CD4-positive, alpha-beta T cell treated with Interleukin-17A for 1 hour (primary cell): ENCODE measurements at regions not wholly inside any gene's neighbourhood (a gene's known extent, or its start where the extent isn't known, plus 50 kb on each side); places are given as distances from the start of the nearest gene placed in this dataset.
"Not testable (repeated sequence)": the region's sequence is repeated elsewhere in the genome, so short reads cannot be mapped to it uniquely, and the experiment has no call there.

Experiments
- DNase-seq: peaks from one replicate; pipeline ENCODE4 v3.0.0-alpha.2; 2020

DNA sequence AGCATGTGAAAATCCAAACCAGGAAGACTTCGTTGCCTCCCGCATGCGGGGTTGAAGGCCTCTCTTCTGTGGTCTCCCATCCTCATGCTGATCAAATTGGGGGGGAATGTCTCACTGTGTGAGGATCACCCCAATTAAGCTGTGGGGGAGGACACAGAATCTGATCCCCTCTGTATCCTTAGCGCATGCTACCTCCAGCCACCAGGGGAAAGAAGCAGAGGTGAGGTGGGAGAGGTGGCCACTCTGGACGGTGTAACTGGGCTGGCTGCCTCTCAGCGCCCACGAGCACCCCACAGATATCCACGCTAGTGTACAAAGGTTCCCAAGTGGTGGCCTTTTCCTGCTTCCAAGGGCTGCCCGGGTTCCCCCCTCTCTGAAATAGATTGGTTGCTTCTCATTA is 177.6 kb upstream of the PLGLB1 start:
- DNase-seq = not testable (repeated sequence)

DNA sequence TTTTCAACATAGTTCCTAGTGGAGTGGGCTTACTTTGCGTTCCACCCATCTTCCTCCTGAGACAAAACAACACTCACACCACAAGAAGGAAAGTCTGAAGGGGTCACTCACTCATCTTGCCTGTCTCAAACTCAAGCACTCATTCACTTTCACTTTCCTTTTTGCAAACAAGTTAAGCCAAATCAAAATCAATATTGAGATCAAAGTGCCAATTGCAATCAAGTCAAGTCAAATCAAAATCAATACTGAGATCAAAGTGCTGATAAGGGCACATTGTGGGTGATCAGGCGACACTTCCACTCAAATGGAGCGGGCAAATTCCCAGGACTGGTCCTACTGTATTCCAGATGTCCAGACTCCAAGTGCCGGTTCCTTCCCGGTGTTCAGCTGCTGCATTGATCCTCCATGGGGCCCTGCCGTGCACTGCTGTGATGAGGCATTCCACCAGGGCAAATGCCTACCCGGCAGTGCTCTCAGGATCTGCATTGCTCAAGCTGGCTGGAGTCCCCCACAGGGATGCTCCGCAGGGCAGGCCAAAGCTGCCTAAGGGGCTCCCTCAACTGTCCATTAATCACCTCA is 183.0 kb upstream of the PLGLB1 start:
- not testable (repeated sequence) for DNase-seq

DNA sequence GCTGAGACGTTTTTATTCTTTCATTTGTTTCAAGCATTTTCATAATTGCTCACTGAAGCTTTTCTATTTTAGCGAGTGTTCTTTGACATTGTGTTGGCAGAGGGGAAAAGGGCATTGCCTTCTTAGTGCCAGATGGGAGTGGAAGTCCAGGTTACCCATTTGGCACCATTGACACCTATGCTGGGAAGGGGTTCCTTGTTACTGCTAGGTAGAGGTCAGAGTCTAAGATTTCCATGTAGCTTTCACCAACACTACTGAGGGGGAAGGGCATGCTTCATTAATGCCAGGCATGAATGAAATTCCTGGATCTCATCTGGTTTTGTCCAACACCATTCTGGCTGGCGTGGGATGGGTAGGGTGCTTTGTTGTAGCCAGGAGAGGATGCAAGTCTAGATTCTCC is 191.3 kb upstream of the PLGLB1 start:
- DNase-seq = not testable (repeated sequence)

DNA sequence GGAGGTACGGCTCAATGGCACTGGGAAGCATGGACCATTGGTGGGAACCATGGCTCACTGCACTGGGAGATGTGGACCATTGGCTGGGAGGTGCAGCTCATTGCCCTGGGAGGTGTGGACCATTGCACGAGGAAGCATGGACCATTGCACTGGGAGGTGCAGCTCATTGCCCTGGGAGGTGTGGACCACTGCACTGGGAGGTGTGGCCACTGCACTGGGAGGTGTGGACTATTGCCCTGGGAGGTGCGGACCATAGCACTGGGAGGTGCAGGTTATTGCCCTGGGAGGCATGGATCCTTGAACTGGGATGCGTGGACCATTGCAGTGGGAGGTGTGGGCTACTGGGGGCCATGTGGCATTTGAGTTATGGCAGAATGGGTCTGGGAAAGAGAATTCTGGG is 195.4 kb upstream of the PLGLB1 start:
- DNase-seq = not testable (repeated sequence)

DNA sequence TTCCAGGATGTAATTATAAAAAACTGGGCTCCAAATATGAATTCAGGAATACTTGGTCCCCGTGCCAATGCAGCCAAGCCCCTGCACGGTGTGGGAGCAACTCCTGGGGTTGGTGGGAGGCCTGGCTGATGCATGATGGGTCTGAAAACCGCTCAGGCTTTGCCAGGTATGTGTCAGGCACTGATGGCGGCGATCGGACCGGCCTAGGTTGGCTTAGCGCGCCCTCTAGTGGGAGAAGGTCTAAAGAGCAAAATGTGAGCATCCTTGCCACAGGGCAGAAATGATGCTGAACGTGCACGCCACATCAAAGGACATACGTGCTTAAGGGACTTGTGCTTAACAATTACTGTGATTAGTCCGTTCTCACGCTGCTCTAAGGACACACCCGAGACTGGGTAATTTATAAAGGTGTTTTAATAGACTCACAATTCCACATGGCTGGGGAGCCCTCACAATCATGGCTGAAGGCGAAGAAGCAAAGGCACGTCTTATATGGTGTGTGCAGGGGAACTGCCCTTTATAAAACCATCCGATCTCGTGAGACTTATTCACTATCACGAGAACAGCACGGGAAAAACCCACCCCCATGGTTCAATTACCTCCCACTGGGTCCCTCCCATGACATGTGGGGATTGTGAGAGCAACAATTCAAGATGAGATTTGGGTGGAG is 196.2 kb upstream of the PLGLB1 start:
- peak; percentile 10 for DNase-seq

DNA sequence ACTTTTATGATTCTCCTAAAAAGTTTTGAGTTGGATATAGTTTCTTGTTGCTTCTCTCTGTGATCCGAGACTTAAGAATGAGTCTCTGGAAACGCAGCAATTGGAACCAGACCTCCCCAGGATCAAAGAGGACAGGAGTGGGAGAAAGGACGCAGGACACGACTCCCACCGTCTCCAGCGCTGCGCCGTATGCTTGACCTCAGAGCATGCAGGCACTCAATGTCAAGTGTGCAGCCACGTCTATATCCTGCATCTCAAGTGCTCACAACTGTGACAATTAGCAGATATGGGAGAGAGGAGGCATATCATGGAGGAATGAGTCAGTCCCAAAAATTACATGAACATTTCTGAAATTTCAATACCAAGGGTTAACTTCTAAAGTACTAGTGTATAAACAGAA is 199.0 kb upstream of the PLGLB1 start:
- not testable (repeated sequence) for DNase-seq

DNA sequence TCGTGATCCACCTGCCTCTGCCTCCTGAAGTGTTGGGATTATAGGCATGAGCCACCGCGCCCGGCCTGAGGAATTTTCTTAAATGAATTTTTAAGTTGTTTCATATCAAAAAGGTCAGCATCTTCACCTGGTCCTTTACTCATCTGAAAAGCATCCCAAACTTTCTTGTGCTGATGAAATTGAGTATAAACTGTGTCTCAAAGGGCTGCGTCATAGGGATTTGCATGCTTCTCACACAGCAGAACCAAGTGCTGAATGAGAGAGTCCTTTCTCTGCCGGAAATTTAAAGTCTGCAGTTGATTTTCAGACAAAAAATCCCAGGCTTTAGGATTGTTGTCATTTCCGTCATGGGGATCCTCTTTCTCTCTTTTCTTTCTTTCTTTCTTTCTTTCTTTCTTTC is 200.5 kb upstream of the PLGLB1 start:
- not testable (repeated sequence) for DNase-seq

DNA sequence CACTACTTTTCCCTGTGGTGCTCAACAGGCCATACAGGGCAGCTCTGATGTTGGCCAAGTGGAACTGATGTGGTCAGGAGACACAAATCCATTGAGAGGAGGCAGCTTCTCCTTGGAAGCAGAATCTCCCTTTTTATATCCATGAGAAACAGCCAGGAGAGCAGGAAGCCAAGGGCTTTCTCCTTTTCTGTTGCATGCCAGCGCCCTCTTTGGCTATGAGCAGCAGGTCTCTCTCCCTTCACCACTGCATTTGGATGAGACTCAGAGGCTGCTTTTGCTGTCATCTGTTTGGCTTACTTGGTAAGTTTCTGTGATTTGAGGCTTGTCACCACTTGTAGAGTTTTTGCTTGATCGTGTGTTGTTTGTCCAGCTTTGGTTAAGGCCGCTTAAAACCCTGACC is 202.2 kb upstream of the PLGLB1 start:
- not testable (repeated sequence) for DNase-seq

DNA sequence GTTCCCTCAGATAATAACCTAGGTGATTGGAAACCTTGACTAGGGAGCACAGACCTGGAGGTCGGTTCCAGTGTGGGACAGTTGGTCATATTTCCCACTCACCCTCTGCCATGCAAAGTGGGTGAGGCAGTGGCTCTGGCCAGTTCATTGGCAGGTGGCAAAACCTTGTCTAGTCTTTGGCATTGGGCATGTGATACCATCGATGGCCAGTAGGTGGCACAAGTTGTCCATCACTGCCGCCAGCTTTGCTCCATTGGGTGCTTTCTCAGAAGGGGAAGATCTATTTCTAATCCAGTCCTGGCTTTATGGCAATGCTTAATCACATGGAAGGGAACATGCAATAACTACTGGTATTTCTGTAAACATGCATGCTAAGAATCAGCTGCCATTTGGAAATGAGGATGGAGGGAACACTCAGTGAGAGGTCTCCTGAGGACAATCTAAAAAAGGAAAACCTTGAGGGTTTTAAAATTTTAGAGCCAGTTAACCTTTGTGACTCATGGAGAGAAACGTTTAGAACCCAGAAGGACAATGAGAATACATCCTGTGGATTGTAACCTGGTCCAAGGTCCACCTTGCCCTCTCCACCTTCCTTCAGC is 207.5 kb upstream of the PLGLB1 start:
- peak; percentile 25 for DNase-seq

DNA sequence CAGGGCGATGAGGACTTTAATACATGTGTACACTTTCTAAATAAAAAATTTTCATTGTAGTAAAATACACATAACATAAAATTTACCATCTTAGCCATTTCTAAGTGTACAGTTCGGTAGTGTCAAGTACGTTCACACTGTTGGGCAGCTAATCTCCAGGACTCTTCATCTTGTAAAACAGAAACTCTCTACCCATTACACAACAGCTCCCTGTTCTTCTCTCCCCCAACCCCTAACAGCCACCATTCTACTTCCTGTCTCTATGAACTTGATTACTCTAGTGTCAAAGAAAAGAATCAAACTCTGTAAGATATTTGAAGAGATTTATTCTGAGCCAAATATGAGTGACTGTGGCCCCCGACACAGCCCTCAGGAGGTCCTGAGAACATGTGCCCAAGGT is 208.3 kb upstream of the PLGLB1 start:
- not testable (repeated sequence) for DNase-seq

DNA sequence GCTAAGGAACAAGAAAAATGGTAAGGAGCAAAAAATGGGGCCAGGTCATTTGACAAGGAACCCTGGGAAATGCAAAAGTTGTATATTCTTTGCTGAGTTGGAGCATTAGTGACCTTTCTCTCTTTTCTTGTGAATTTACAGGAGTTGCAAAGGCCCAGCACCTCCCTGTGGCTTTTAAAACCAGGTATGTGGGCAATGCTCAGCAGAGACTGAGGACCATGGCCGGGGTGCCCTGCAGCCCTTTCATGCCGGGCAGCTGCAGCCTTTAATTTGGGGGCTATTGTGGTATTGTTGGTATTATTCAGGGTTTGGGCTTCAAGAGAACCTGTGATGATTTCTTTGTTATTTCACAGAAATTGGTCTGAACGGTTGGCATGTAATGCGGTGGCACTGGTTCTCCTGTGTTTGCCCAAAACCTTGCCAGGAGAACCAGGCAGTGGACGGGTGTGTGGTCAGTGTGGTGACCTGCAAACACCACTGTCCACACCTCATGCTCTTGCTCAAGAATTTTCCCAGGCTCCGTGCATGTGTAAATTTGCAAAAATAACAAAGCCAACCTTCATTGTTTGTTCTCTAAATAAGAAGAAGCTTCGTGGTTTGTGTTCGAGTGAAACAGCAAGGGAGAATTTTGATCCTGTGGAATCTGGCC is 213.8 kb upstream of the PLGLB1 start:
- not testable (repeated sequence) for DNase-seq

DNA sequence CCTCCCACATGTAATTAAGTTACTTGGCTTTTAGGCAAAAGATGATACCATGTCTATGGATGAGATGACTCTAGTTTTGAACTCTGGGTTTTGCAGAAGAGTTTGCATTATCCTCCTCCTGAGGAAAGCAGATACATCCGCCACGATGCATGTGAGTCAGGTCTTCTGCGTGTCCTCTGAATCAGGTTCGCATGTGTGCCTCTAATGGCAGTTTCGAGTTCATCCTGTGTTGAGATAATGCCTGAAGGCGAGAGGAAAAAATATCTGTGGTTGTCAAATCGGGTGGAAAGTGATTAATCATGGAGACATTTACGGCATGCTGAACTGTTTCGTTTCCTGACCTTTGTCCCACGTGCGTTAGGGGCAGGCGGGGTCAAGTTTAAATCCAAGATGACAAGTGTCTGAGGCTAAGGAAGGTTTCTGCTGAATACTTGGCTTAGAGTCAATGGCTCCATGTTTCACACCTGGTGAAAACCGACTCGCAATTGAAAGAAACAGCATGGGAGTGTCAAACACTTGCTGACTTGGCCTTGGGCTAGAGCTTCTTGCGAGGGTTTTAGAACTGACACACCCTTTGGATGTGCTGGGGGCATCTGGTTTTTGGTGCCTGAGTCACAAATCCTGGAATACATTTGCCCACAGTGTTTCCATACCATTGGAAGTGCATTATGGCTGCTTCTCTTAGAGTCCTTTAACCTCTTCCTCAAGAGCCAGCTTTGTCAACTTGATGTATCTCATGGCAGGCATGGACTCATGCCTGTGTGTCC is 216.1 kb upstream of the PLGLB1 start:
- DNase-seq = not testable (repeated sequence)

DNA sequence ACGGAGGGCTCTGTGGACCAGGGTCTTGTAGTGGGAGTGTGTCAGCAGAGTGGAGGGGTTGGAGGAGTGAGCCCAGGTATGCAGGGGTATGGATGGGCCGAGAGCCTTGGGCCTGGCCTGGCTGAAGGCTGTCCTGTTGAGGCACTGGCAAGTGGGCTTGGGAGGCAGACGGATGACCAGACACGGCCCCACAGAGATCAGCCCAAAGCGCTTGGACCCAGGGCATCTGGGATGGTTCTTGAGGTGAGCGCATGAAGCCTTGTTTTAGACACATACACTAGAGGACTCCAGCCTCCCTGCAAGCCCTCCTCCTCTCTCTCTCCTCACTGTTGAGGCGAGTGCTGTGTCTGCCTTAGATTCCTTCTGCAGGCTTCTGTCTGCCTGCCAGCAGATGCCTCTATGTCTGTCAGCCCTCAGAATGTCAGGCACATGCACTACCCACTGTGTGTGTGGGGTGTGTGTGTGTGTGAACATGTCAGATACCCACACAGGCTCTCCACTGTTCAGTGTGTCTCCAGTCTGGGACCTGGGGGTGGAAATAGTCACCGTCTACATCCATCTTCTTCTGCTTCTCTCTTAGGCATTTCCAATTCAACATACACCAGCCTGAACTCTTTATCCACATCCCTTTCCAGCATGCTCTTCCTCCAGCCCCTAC is 218.0 kb upstream of the PLGLB1 start:
- not testable (repeated sequence) for DNase-seq

DNA sequence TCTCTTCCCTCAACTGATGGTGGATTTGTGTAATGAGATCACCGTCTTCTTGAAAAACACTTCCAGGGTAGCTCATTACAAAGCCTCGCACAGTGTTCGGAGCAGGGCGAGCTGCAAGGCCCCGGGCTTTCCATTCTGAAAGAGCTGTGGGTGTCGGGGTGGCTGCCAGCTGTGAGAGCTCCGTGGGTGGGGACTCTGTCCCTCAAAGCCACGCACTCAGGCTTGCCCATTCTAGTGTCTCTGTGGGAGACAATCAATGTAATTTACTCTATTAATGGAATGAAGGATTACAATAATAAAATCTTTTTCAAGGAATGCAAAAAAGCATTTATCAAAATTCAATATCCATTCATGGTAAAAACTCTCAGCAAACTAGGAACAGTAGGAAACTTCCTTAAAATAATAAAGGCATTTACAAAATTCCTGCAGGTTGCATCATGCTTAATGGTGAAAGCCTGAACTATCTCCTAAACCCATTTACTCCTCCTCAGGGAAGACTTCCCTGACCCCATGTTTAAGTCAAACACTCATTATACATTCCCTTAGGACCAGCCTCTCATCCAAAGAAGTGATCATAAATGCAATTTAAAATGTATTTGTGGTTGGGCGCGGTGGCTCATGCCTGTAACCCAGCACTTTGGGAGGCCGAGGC is 224.5 kb upstream of the PLGLB1 start:
- not testable (repeated sequence) for DNase-seq

DNA sequence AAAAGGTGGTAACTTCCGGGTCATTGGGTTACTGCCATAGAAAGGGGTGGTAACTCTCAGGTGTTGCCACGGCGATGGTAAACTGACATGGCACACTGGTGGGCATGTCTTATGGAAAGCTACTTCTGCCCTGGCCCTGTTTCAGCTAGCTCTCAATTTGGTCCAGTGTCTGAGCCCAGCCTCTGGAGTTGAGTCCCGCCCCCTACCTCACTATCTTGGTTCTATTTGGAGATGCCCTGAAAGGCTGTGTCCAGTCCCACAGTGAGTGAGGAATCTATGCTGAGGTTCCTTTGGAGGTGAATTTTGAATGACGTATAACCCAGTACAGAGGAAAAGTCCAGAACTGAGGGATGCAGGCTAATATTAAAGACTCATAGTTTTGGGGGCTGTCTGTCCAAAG is 230.4 kb upstream of the PLGLB1 start:
- not testable (repeated sequence) for DNase-seq

DNA sequence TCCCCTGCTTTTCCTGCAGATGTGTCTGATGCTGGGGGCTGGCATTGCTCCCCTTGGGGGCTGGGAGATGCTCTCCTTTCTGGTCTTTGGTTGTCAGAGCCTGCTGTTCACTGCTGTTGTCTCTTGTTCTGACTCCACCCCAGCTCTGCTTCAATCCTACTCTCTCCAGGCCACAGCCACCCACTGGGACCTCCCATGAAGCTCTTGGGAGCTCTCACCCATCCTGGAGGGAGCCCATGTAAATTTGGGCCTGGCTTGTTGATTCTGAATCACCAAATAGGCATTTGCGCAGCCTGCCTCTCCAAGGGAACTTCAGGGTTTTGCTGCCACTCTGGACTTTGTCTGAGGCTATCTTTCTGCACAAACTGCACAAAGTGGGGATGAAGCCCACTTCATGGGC is 232.9 kb upstream of the PLGLB1 start:
- not testable (repeated sequence) for DNase-seq

DNA sequence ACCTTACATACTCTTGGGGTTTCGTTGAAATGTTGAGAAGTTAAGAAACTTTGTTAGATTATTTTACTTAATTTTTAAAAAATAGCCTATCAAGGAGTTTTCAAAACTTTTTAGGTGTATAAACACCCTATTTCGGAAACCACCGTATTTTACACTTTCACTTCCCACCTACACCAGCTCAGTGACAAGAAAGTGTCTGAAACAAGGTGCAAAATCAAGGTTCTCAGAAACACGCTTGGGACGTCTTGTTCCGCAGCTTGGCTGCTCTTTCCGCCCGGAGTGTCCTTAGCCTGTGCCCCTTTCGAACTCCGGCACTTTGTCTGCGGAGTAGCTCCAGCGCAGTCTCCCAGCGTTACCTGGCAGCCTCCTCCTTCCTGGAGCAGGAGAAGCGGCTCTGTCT is 233.8 kb upstream of the PLGLB1 start:
- peak; percentile 2 for DNase-seq

DNA sequence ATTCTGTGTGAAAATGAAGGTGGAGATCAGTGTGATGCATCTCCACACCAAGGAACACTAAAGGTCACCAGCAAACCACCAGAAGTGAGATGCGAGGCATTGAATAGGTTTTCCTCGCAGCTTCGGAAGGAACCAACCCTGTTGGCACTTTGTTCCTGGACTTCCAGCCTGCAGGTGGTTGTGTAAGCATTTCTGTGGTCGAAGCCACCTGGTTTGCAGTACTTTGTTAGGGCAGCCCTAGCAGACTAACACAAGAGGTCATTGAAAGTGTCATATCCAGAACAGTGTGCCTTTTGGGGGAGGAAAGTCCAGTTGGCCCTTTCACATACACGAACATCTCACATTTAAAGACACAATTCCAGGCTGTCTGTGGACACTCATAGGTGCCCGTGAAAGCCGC is 237.2 kb upstream of the PLGLB1 start:
- DNase-seq = not testable (repeated sequence)

DNA sequence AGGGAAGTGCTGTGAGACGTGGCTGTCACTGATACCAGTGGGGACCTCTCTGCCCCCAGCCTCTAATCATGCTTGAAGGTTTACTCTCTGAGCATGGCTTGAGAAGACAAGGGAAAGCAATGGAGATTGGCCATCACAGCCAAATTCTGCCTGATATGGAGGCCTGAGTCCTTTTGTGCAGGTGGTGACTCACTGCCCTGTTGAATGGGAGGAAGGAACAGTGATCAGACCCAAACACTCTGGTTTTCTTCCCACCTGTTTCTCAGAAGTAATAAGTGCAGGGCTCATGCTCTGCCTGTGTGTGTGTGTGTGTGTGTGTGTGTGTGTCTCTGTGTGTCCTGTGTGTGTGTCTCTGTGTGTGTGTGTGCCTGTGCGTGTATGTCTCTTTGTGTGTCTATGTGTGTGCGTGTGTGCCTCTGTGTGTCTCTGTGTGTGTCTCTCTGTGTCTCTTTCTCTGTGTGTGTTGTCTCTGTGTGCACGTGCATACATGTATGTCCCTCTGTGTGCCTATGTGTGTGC is 240.6 kb upstream of the PLGLB1 start:
- not testable (repeated sequence) for DNase-seq

DNA sequence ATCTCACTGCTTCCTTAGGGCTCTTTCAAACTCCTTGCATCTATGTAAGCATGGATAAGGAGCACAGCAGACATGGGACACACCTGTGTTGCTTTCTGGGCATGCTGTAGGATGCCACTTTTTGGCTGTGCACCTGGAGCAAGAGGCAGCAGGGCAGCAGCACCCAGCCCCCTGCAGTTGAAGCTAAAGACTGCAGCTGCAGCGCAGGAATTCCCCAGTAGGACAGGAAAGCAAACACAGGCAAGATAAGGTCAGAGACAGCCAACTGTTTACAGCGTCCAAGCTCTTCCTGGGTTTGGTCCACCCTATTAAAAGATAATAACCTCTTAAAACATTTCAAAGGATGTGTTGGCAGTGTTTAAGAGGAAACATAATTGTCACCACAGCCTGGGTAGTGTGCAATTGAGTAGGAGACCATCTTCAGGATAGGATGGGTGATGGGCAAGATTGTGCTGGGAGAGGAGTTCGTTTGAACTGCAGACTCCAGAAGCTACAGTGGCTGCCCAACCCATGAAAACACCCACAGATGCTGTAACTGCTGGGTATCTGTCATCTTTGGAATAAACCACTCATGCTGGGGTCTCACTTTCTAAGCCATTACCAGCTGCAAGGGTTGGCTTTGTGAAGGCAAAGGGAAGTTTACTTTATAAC is 242.3 kb upstream of the PLGLB1 start:
- not testable (repeated sequence) for DNase-seq

DNA sequence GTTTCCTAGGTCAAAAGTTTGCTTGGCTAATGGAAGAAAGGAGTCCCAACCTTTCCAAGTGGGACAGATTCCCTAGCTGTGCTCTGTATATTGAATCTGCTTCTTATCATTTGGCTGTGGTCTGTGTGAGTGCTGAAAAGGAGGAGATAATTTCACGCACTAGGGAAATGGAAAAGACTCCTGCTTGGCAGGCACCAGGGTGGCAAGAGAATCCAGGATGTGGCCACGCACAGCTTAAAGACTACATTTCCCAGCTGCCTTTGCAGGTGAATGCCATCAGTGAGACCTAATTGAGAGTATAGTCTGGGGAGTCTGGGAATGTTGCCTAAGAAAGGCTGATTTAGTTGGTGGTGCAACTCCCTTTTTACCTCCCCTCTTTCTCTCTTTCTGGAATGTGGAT is 253.5 kb upstream of the PLGLB1 start:
- DNase-seq = not testable (repeated sequence)
